Nephron (organoid): ENCODE measurements at regions not wholly inside any gene's neighbourhood (a gene's known extent, or its start where the extent isn't known, plus 50 kb on each side); places are given as distances from the start of the nearest gene placed in this dataset.
"Not testable (repeated sequence)": the region's sequence is repeated elsewhere in the genome, so short reads cannot be mapped to it uniquely, and the experiment has no call there.

Source experiments
- H3K27ac Mint-ChIP-seq, 3 experiments: 2 replicates each; pipeline ENCODE4 v1.8.0; 2020; ENCODE audit warnings: mixed read lengths in 3 of 3, mild to moderate bottlenecking in 2 of 3, moderate library complexity in 1 of 3
- H3K27me3 Mint-ChIP-seq: 2 replicates; pipeline ENCODE4 v1.8.0; 2021; ENCODE audit warnings: low read depth, mild to moderate bottlenecking, moderate library complexity, mixed read lengths
- H3K36me3 Mint-ChIP-seq: 2 replicates; pipeline ENCODE4 v1.8.0; 2020; ENCODE audit warnings: low read depth, mixed read lengths
- H3K4me1 Mint-ChIP-seq: 2 replicates; pipeline ENCODE4 v1.8.0; 2020; ENCODE audit warnings: mixed read lengths
- H3K4me3 Mint-ChIP-seq, 3 experiments: 2 replicates each; pipeline ENCODE4 v1.8.0; 2020; ENCODE audit warnings: mild to moderate bottlenecking in 3 of 3, mixed read lengths in 3 of 3, moderate library complexity in 2 of 3
- H3K9me3 Mint-ChIP-seq: 2 replicates; pipeline ENCODE4 v1.8.0; 2020; ENCODE audit warnings: mixed read lengths
- TF ChIP-seq, protein P1 (sequence below), 3 experiments: fragments of 200-600 bp; sonication (generic); IDR thresholded peaks; one replicate each; pipeline ENCODE4 v1.5.0; 2021; ENCODE audit warnings: antibody characterized with exemption in 3 of 3; ENCODE audit not compliant: unreplicated experiment in 3 of 3

DNA sequence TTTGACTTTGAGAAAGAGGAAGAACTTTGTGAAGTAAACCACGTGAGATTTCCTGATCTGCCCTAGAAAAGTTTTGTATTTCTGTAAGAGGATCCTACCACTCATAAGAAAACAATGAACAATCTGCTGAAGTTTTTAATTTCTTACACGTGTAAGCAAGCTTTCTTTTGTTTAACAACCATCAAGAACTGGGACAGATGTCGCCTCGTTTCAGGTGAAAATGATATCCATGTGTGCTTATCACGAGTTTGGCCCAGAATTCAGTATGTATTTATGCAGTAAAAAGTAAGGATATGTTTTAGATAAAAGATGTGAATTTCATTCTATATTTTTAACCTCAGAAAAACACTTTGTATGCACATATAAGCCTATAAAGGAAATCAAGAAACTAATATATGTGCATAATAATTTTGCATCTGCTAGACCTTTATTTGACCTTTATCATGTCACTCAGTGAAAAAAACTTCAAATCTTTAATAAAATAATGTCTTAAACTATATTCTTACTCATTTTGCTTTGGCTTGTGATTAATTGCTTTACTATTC, 56.9 kb upstream of the DHRS4 start:
- Mint-ChIP-seq H3K36me3 (no peaks in the 10 kb centered on the region), H3K4me1 (peaks cover 4% of the 10 kb centered on the region), H3K27ac (no peak overlapping the region), H3K4me3 (no peak overlapping the region), H3K9me3 (peaks cover 12% of the 10 kb centered on the region), H3K27me3 (peaks cover 7% of the 10 kb centered on the region)
- TF ChIP-seq, protein P1, sequence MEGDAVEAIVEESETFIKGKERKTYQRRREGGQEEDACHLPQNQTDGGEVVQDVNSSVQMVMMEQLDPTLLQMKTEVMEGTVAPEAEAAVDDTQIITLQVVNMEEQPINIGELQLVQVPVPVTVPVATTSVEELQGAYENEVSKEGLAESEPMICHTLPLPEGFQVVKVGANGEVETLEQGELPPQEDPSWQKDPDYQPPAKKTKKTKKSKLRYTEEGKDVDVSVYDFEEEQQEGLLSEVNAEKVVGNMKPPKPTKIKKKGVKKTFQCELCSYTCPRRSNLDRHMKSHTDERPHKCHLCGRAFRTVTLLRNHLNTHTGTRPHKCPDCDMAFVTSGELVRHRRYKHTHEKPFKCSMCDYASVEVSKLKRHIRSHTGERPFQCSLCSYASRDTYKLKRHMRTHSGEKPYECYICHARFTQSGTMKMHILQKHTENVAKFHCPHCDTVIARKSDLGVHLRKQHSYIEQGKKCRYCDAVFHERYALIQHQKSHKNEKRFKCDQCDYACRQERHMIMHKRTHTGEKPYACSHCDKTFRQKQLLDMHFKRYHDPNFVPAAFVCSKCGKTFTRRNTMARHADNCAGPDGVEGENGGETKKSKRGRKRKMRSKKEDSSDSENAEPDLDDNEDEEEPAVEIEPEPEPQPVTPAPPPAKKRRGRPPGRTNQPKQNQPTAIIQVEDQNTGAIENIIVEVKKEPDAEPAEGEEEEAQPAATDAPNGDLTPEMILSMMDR (IDR thresholded peaks at IDR 0.05; ENCODE audit: unreplicated experiment in 3 of 3): no peak

GRCh38 chr14:23897291-23897690, 56.3 kb upstream of the DHRS4 start:
- H3K4me3 Mint-ChIP-seq, H3K4me1 Mint-ChIP-seq, H3K27ac Mint-ChIP-seq, H3K27me3 Mint-ChIP-seq, H3K36me3 Mint-ChIP-seq: not testable (repeated sequence)
- H3K9me3 Mint-ChIP-seq: peaks cover 12% of the 10 kb centered on the region

DNA sequence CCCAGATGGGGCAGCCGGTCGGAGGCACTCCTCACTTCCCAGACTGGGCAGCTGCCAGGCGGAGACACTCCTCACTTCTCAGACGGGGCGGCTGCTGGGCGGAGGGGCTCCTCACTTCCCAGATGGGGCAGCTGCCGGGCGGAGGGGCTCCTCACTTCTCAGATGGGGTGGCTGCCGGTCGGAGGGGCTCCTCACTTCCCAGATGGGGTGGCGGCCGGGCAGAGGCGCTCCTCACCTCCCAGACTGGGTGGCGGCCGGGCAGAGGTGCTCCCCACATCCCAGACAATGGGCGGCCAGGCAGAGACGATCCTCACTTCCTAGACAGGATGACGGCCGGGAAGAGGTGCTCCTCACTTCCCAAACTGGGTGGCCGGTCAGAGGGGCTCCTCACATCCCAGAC, 55.2 kb upstream of the DHRS4 start:
- H3K4me1 Mint-ChIP-seq, H3K4me3 Mint-ChIP-seq, H3K9me3 Mint-ChIP-seq, H3K36me3 Mint-ChIP-seq, H3K27ac Mint-ChIP-seq: not testable (repeated sequence)
- H3K27me3 Mint-ChIP-seq: peaks cover 10% of the 10 kb centered on the region

- Mint-ChIP-seq H3K36me3 (no peaks in the 10 kb centered on the region), H3K4me1 (peaks cover 4% of the 10 kb centered on the region), H3K4me3 (no peak overlapping the region), H3K9me3 (peaks cover 11% of the 10 kb centered on the region), H3K27ac (no peak overlapping the region), H3K27me3 (peaks cover 10% of the 10 kb centered on the region)
- TF ChIP-seq, protein P1 (IDR thresholded peaks at IDR 0.05; ENCODE audit: unreplicated experiment in 3 of 3): no peak
These were observed 53.8 kb upstream of the DHRS4 start for GRCh38 chr14:23899788-23900187.

GRCh38 chr14:23903442-23903841, 50.1 kb upstream of the DHRS4 start:
- Mint-ChIP-seq H3K27ac (no peak overlapping the region), H3K4me3 (no peak overlapping the region), H3K9me3 (peaks cover 9% of the 10 kb centered on the region), H3K36me3 (no peaks in the 10 kb centered on the region), H3K4me1 (no peaks in the 10 kb centered on the region), H3K27me3 (peaks cover 10% of the 10 kb centered on the region)
- TF ChIP-seq, protein P1 (IDR thresholded peaks at IDR 0.05; ENCODE audit: unreplicated experiment in 3 of 3): no peak
